DOHH2 (cell line): ENCODE measurements at regions not wholly inside any gene's neighbourhood (a gene's known extent, or its start where the extent isn't known, plus 50 kb on each side); places are given as distances from the start of the nearest gene placed in this dataset.
"Not testable (repeated sequence)": the region's sequence is repeated elsewhere in the genome, so short reads cannot be mapped to it uniquely, and the experiment has no call there.

Source experiments
- H3F3A ChIP-seq: fragments of 200-600 bp; sonication (generic), shearing (Covaris generic); 2 replicates; pipeline ENCODE4 v1.6.0; 2016; ENCODE audit warnings: antibody characterized with exemption, mild to moderate bottlenecking; ENCODE audit not compliant: control insufficient read depth, insufficient read depth
- H3K27ac ChIP-seq: fragments of 200-600 bp; sonication (generic); 2 replicates; pipeline ENCODE4 v1.5.1; 2014; ENCODE audit warnings: low read depth, mild to moderate bottlenecking, low read length, moderate library complexity
- H3K27me3 ChIP-seq: fragments of 200-600 bp; sonication (generic); 2 replicates; pipeline ENCODE4 v1.6.1; 2014; ENCODE audit warnings: mild to moderate bottlenecking, low read length, mixed read lengths; ENCODE audit not compliant: control insufficient read depth
- H3K36me3 ChIP-seq: fragments of 200-600 bp; sonication (generic); 2 replicates; pipeline ENCODE4 v1.6.1; 2014; ENCODE audit warnings: mild to moderate bottlenecking, low read length, moderate library complexity, mixed read lengths; ENCODE audit not compliant: control insufficient read depth
- H3K4me1 ChIP-seq: fragments of 200-600 bp; sonication (generic); 2 replicates; pipeline ENCODE4 v1.6.1; 2014; ENCODE audit warnings: mild to moderate bottlenecking, low read length, mixed read lengths; ENCODE audit not compliant: control insufficient read depth
- H3K4me2 ChIP-seq: fragments of 200-600 bp; sonication (generic); 2 replicates; pipeline ENCODE4 v1.6.0; 2014; ENCODE audit warnings: mild to moderate bottlenecking, low read length, moderate library complexity
- H3K4me3 ChIP-seq: fragments of 200-600 bp; sonication (generic); 2 replicates; pipeline ENCODE4 v1.5.1; 2014; ENCODE audit warnings: mild to moderate bottlenecking, low read length, mixed read lengths
- H3K79me2 ChIP-seq: fragments of 200-600 bp; sonication (generic); 2 replicates; pipeline ENCODE4 v1.6.1; 2014; ENCODE audit warnings: mild to moderate bottlenecking, low read length, mixed read lengths; ENCODE audit not compliant: control insufficient read depth
- H3K9me2 ChIP-seq: fragments of 200-600 bp; sonication (generic); replicated peaks from 2 replicates; pipeline ENCODE4 v1.6.1; 2014; ENCODE audit warnings: mild to moderate bottlenecking, low read length, mixed read lengths; ENCODE audit not compliant: control insufficient read depth
- H3K9me3 ChIP-seq: fragments of 200-600 bp; sonication (generic); 2 replicates; pipeline ENCODE4 v1.6.1; 2014; ENCODE audit warnings: antibody characterized with exemption, low read length, mixed read lengths; ENCODE audit not compliant: control insufficient read depth, insufficient read depth
- H4K20me1 ChIP-seq: fragments of 200-600 bp; sonication (generic); 2 replicates; pipeline ENCODE4 v1.6.0; 2014; ENCODE audit warnings: low read depth, mild to moderate bottlenecking, antibody characterized with exemption, low read length, moderate library complexity; ENCODE audit not compliant: control insufficient read depth, insufficient read depth
- CTCF ChIP-seq: fragments of 200-600 bp; sonication (generic); IDR thresholded peaks from one replicate; pipeline ENCODE4 v1.5.1; 2014; ENCODE audit warnings: antibody characterized with exemption, mild to moderate bottlenecking, low read depth, low read length; ENCODE audit not compliant: poor library complexity, severe bottlenecking
- EZH2phosphoT487 ChIP-seq: fragments of 200-600 bp; sonication (generic); IDR thresholded peaks from 2 replicates; pipeline ENCODE4 v1.6.1; 2017; ENCODE audit warnings: borderline replicate concordance, mild to moderate bottlenecking, antibody characterized with exemption, low read length, moderate library complexity, mixed read lengths

GRCh38 chr7:82599895-82600294 lies 156.3 kb upstream of the CACNA2D1 start:
- Histone ChIP-seq H3K4me1 (no peaks in the 10 kb centered on the region), H3K36me3 (no peaks in the 10 kb centered on the region), H3K9me3 (no peaks in the 10 kb centered on the region), H3K27me3 (no peaks in the 10 kb centered on the region), H3K9me2 (no peaks in the 10 kb centered on the region), H3F3A (no peaks in the 10 kb centered on the region), H3K4me2 (no peak overlapping the region), H3K27ac (no peak overlapping the region), H3K4me3 (no peak overlapping the region), H4K20me1 (no peaks in the 10 kb centered on the region), H3K79me2 (no peaks in the 10 kb centered on the region)
- TF ChIP-seq CTCF = no peak
- TF ChIP-seq EZH2phosphoT487 = no peak

GRCh38 chr7:82598958-82599357 lies 155.4 kb upstream of the CACNA2D1 start:
- TF ChIP-seq EZH2phosphoT487 (no peak), CTCF (no peak)
- H3K79me2 ChIP-seq = no peaks in the 10 kb centered on the region
- H3K27me3 ChIP-seq = no peaks in the 10 kb centered on the region
- no peaks in the 10 kb centered on the region for H3K36me3 ChIP-seq
- no peaks in the 10 kb centered on the region for H4K20me1 ChIP-seq
- no peak overlapping the region for H3K4me2 ChIP-seq
- H3K9me3 ChIP-seq = no peaks in the 10 kb centered on the region
- H3F3A ChIP-seq = no peaks in the 10 kb centered on the region
- no peak overlapping the region for H3K4me3 ChIP-seq
- H3K4me1 ChIP-seq = no peaks in the 10 kb centered on the region
- no peaks in the 10 kb centered on the region for H3K9me2 ChIP-seq
- H3K27ac ChIP-seq = no peak overlapping the region

- H3F3A ChIP-seq, H3K4me2 ChIP-seq, H3K79me2 ChIP-seq, H3K9me3 ChIP-seq, H3K27me3 ChIP-seq, H3K9me2 ChIP-seq, H3K27ac ChIP-seq, H4K20me1 ChIP-seq, H3K4me3 ChIP-seq, H3K4me1 ChIP-seq, H3K36me3 ChIP-seq: not testable (repeated sequence)
Measured at GRCh38 chr7:82595795-82596194, 152.2 kb upstream of the CACNA2D1 start.

- Histone ChIP-seq H3K27ac (no peak overlapping the region), H3K9me2 (no peaks in the 10 kb centered on the region), H3K4me1 (no peaks in the 10 kb centered on the region), H3K4me2 (no peak overlapping the region), H3K4me3 (no peak overlapping the region), H3F3A (no peaks in the 10 kb centered on the region), H3K79me2 (no peaks in the 10 kb centered on the region), H3K36me3 (no peaks in the 10 kb centered on the region), H3K9me3 (no peaks in the 10 kb centered on the region), H3K27me3 (no peaks in the 10 kb centered on the region), H4K20me1 (no peaks in the 10 kb centered on the region)
- TF ChIP-seq EZH2phosphoT487 (no peak), CTCF (no peak)
Measured at GRCh38 chr7:82595176-82595575, 151.6 kb upstream of the CACNA2D1 start.
